HepG2 (cell line): ENCODE measurements at regions not wholly inside any gene's neighbourhood (a gene's known extent, or its start where the extent isn't known, plus 50 kb on each side); places are given as distances from the start of the nearest gene placed in this dataset.

Experiments used
- AKAP8 ChIP-seq: sonication (generic); formaldehyde crosslinking; IDR thresholded peaks from 2 replicates; pipeline ENCODE4 v1.5.1; 2020; ENCODE audit warnings: mild to moderate bottlenecking, missing genetic modification reagents
- ATRX ChIP-seq: sonication (generic); formaldehyde crosslinking; IDR thresholded peaks from 2 replicates; pipeline ENCODE4 v1.4.0; 2020; ENCODE audit warnings: missing genetic modification reagents, borderline replicate concordance
- HIVEP1 ChIP-seq: sonication (generic); formaldehyde crosslinking; IDR thresholded peaks from 2 replicates; pipeline ENCODE4 v1.4.0; 2020; ENCODE audit warnings: mild to moderate bottlenecking, missing genetic modification reagents
- IRF9 ChIP-seq: sonication (generic); formaldehyde crosslinking; IDR thresholded peaks from 2 replicates; pipeline ENCODE4 v1.8.0; 2022; ENCODE audit warnings: missing genetic modification reagents, mild to moderate bottlenecking, borderline replicate concordance
- KLF16 ChIP-seq, 2 experiments: sonication (generic) in 1 of 2; formaldehyde crosslinking in 1 of 2; IDR thresholded peaks; 2 replicates each; pipeline versions ENCODE4 v1.6.1 to v1.8.0; 2016 to 2023; ENCODE audit warnings: missing genetic modification reagents in 2 of 2, missing compliant biosample characterization in 1 of 2
- MZF1 ChIP-seq: sonication (generic); formaldehyde crosslinking; IDR thresholded peaks from 2 replicates; pipeline ENCODE4 v1.8.1; 2023; ENCODE audit warnings: mild to moderate bottlenecking, missing genetic modification reagents, borderline replicate concordance
- NFIC ChIP-seq: IDR thresholded peaks from 2 replicates; pipeline ENCODE4 v1.6.1; 2012; ENCODE audit warnings: mild to moderate bottlenecking, low read length, inconsistent platforms
- POLR2AphosphoS2 ChIP-seq: IDR thresholded peaks from 2 replicates; pipeline ENCODE4 v1.6.1; 2011; ENCODE audit warnings: low read depth, low read length, improper control_type of control experiment
- RBM39 ChIP-seq: fragments of 200-400 bp; formaldehyde crosslinking; IDR thresholded peaks from one replicate; pipeline ENCODE4 v1.6.1; 2018; ENCODE audit warnings: antibody characterized with exemption, mild to moderate bottlenecking, low read depth, low read length; ENCODE audit not compliant: poor library complexity, severe bottlenecking
- RFX5 ChIP-seq: IDR thresholded peaks from 2 replicates; pipeline ENCODE4 v1.6.1; 2011; ENCODE audit warnings: low read depth, low read length, improper control_type of control experiment
- SKI ChIP-seq: fragments of 450-650 bp; IDR thresholded peaks from one replicate; pipeline ENCODE4 v1.6.1; 2018; ENCODE audit warnings: mild to moderate bottlenecking; ENCODE audit not compliant: partially characterized antibody
- TFDP2 ChIP-seq: sonication (generic); formaldehyde crosslinking; IDR thresholded peaks from 2 replicates; pipeline ENCODE4 v1.4.0; 2020; ENCODE audit warnings: missing genetic modification reagents
- TSC22D2 ChIP-seq: sonication (generic); formaldehyde crosslinking; IDR thresholded peaks from 2 replicates; pipeline ENCODE4 v1.5.1; 2020; ENCODE audit warnings: missing genetic modification reagents, mild to moderate bottlenecking, borderline replicate concordance
- WIZ ChIP-seq: sonication (generic); formaldehyde crosslinking; IDR thresholded peaks from 2 replicates; pipeline ENCODE4 v1.5.1; 2020; ENCODE audit warnings: mild to moderate bottlenecking, missing genetic modification reagents
- ZBTB4 ChIP-seq: sonication (generic); formaldehyde crosslinking; IDR thresholded peaks from 2 replicates; pipeline ENCODE4 v1.4.0; 2020; ENCODE audit warnings: missing genetic modification reagents, mild to moderate bottlenecking, borderline replicate concordance
- ZNF234 ChIP-seq: sonication (generic); formaldehyde crosslinking; conservative IDR thresholded peaks from 2 replicates; pipeline ENCODE4 v1.5.1; 2020; ENCODE audit warnings: mild to moderate bottlenecking, missing genetic modification reagents
- ZNF276 ChIP-seq: sonication (generic); formaldehyde crosslinking; IDR thresholded peaks from 2 replicates; pipeline ENCODE4 v1.4.0; 2020; ENCODE audit warnings: mild to moderate bottlenecking, low read depth, missing genetic modification reagents
- ZNF432 ChIP-seq: sonication (generic); formaldehyde crosslinking; IDR thresholded peaks from 2 replicates; pipeline ENCODE4 v1.5.0; 2020; ENCODE audit warnings: missing genetic modification reagents, mild to moderate bottlenecking, borderline replicate concordance
- ZNF543 ChIP-seq: sonication (generic); formaldehyde crosslinking; IDR thresholded peaks from 2 replicates; pipeline ENCODE4 v1.4.0; 2020; ENCODE audit warnings: mild to moderate bottlenecking, missing genetic modification reagents
- ZNF546 ChIP-seq: sonication (generic); formaldehyde crosslinking; conservative IDR thresholded peaks from 2 replicates; pipeline ENCODE4 v1.8.1; 2023; ENCODE audit warnings: mild to moderate bottlenecking, missing genetic modification reagents
- ZNF629 ChIP-seq: sonication (generic); formaldehyde crosslinking; conservative IDR thresholded peaks from 2 replicates; pipeline ENCODE4 v1.5.0; 2020; ENCODE audit warnings: missing genetic modification reagents
- ZSCAN29 ChIP-seq: sonication (generic); formaldehyde crosslinking; conservative IDR thresholded peaks from 2 replicates; pipeline ENCODE4 v1.4.0; 2020; ENCODE audit warnings: mild to moderate bottlenecking, missing genetic modification reagents

- peak; percentile 75 for TF ChIP-seq TFDP2
- no peak; the same call in 1 of the 2 replicates for TF ChIP-seq NFIC
- TF ChIP-seq ATRX, result no peak
- no peak for TF ChIP-seq AKAP8 (CRISPR knock-in tag)
- TF ChIP-seq ZNF629 (CRISPR knock-in tag), result peak; percentile 7; the same call in 1 of the 2 replicates
- TF ChIP-seq KLF16 (CRISPR knock-in tag; IDR thresholded peaks at IDR 0.05), result peak in 1 of 2 experiments; percentile 16; a peak in 2 of 4 replicates
- TF ChIP-seq ZNF432, result no peak
- 0 out of 2 replicates have a peak, but pooled peaks have one; percentile 23 for TF ChIP-seq HIVEP1
- no peak for TF ChIP-seq ZNF234 (CRISPR knock-in tag)
- TF ChIP-seq RFX5, result 0 out of 2 replicates have a peak, but pooled peaks have one; percentile 27
- TF ChIP-seq ZSCAN29 (CRISPR knock-in tag), result peak; percentile 98
- TF ChIP-seq ZNF546 (CRISPR knock-in tag), result 0 out of 2 replicates have a peak, but pooled peaks have one; percentile 43
- peak; percentile 33 for TF ChIP-seq SKI
- peak; percentile 64; the same call in 1 of the 2 replicates for TF ChIP-seq ZNF276
- TF ChIP-seq IRF9 (CRISPR knock-in tag), result 0 out of 2 replicates have a peak, but pooled peaks have one; percentile 68
- 0 out of 2 replicates have a peak, but pooled peaks have one; percentile 75 for TF ChIP-seq MZF1 (CRISPR knock-in tag)
- TF ChIP-seq RBM39, result no peak
- peak; percentile 34; the same call in 1 of the 2 replicates for TF ChIP-seq WIZ (CRISPR knock-in tag)
- no peak for TF ChIP-seq ZNF543
- no peak for TF ChIP-seq POLR2AphosphoS2
- 0 out of 2 replicates have a peak, but pooled peaks have one; percentile 56 for TF ChIP-seq ZBTB4 (CRISPR knock-in tag)
- peak; percentile 44; the same call in 1 of the 2 replicates for TF ChIP-seq TSC22D2 (CRISPR knock-in tag)
Observed at GRCh38 chr6:28838634-28839442, 84.9 kb downstream of the TRIM27 start (continued).
